Stimulated activated CD8-positive, alpha-beta memory T cell treated with anti-CD3 and anti-CD28 coated beads, Interleukin-2, amount 100 ng/mL, for 48 hours (primary cell): ENCODE measurements at regions not wholly inside any gene's neighbourhood (a gene's known extent, or its start where the extent isn't known, plus 50 kb on each side); places are given as distances from the start of the nearest gene placed in this dataset.

Source experiments
- DNase-seq, 2 donors: peaks; one replicate each; pipeline ENCODE4 v3.0.0-alpha.2; 2020; ENCODE audit warnings: low read depth in 2 of 2

GRCh38 chr5:89276566-89277305, 393.8 kb upstream of the MEF2C start:
- DNase-seq: no peak

DNA sequence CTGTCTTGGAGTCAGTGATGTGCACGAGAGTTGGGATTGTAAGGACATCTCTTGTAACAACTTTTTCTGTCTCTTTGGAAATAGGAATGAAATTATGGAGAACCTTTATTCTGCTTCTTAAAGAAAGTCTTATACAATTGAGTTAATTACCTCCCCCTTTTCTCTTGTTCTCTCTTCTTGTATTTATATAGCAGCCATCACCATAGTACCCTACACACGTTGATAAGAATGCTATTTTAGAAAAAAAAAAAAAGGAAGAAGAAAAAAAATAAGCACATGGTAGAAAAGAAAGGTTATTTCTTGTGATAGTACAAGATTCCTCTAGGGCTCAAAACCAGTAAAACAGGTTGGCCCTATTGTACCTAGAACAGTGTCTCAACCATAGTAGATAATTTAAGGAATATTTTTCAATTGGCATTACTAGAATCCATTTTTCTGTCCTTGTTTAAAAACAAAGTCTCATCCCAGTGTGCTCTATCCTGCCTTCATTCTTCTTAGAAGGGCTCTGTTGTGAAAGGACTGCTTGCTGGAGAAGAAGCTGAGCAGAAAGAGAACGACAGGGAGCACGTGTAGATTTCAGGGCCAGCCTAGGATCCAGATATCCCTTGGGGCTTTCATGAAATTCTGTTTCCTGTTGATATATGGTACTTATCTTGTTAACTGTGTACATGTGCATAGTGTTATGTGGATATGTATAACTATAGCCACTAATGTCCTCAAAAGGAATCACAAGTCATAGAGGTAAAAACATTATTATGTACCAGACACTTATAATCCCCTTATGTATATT, 392.3 kb upstream of the MEF2C start:
- no peak for DNase-seq

DNA sequence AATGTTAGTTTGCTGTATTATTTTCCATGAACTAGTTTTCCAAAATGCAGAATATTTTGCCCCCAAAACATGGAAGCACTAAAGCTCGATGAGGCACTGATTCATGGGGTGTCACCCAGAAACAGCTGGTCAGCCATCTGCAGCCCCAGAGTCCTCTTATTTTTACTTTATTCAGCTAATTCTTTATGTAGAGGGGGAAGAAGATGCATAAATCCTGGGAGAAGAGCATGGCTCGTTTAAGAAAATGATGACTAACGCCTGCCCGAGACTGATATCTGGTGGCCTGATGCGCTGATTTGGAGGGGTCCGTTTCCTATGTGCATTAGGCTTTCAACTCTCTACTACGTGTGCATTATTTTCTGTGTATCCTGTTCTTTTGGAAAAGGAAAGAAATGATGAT, 390.3 kb upstream of the MEF2C start:
- DNase-seq: no peak

- DNase-seq: no peak
These were observed 387.9 kb upstream of the MEF2C start for GRCh38 chr5:89270901-89271300.

- no peak for DNase-seq
These were observed 386.7 kb upstream of the MEF2C start for GRCh38 chr5:89269721-89270120.

GRCh38 chr5:89268460-89268859, 385.5 kb upstream of the MEF2C start:
- no peak for DNase-seq

GRCh38 chr5:89267788-89268187, 384.8 kb upstream of the MEF2C start:
- no peak for DNase-seq

DNA sequence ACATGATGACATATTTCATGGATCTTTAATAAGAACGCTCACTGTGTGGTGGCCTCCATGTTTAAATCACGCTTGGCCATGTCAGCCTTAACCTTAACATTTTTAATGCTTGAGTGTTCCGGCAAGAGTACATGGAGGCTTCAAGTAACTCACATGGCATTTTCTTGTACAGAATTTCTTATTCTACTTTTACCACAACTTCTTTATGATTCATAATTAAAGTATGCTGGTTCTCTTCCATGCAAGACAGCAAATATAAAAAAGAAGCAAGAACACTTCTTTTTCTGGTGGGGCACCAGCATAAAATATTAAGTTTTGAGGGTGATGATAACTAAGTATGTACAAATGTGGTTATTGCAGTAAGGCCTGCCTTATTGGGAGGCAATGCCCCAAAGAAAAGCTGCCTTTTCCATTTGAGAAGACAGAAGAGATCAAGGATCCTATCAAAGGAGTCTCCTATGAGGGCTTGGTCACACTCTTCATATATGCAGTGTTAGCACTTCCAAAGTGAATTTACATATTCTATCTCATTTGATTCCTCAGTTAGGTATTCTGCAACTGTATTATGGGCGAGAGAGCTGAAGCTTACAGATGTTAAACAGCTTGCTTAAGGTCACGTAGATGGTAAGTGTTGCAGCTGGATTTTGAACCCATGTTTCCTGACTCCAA, 382.7 kb upstream of the MEF2C start:
- no peak for DNase-seq

- no peak for DNase-seq
These were observed 380.9 kb upstream of the MEF2C start for GRCh38 chr5:89263846-89264245.

- no peak for DNase-seq
These were observed 379.0 kb upstream of the MEF2C start for GRCh38 chr5:89262030-89262429.

DNA sequence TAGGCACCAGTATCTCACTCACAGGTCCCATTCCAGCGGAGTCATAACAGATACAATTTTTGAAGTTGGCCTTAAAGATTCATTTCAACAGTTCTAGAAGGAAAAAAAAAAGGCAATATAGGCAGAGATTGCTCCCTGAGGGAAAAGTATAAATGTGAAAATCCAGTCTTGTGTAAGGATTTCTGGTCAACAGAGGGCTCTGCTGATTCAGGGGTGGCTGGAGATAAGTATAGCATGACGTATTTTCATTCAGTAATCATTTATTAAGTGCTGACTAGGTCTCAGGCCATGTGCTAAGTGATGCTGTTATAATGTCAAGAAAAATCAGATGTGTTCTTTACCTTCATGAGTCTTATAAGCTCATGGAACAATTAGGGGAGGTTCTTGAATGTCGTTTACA, 377.3 kb upstream of the MEF2C start:
- DNase-seq: no peak

- DNase-seq: no peak
These were observed 373.0 kb upstream of the MEF2C start for GRCh38 chr5:89255845-89256463.

- no peak for DNase-seq
These were observed 370.8 kb upstream of the MEF2C start for GRCh38 chr5:89253666-89254352.

- DNase-seq: no peak
These were observed 363.9 kb upstream of the MEF2C start for GRCh38 chr5:89246864-89247263.

- no peak for DNase-seq
These were observed 363.3 kb upstream of the MEF2C start for GRCh38 chr5:89246252-89246651.

GRCh38 chr5:89243611-89244010, 360.6 kb upstream of the MEF2C start:
- no peak for DNase-seq

DNA sequence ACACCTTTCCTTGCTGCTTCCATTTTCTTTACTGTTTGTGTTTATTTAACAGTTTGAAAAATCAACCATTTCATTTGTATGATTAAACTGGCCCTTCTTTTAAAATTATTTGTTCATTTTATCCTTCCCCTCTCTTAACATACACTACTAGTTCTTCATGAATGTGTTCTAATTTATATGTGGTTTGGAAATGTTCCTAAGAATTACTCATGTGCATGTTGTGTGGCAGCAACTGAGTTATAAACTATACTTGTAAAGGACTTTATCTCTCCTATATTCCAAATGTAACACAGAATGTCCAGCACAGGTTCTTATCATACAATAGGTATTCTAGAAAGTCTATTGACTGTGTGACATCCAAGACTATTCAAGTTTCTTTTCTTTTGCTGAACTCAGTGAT, 358.2 kb upstream of the MEF2C start:
- no peak for DNase-seq

DNA sequence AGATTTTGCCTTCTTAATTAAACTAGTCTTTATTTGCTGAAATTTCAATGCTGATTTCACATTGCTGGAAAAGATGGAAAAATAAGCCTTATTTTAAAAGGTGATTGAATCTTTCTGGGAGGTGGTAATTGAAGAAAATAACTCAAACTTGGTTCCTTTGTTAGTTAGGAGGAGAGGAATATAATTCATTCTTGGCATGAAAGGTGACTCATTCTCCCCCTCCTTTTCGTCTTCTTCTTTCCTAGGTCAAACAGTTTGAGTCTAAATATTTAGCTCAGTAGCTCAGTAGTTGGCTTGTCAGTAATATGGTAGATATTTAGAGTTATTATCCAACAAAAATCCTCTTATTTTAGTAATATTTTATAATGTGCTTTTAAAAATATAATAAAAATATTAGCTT, 353.9 kb upstream of the MEF2C start:
- no peak for DNase-seq

GRCh38 chr5:89233462-89233861, 350.5 kb upstream of the MEF2C start:
- no peak for DNase-seq

DNA sequence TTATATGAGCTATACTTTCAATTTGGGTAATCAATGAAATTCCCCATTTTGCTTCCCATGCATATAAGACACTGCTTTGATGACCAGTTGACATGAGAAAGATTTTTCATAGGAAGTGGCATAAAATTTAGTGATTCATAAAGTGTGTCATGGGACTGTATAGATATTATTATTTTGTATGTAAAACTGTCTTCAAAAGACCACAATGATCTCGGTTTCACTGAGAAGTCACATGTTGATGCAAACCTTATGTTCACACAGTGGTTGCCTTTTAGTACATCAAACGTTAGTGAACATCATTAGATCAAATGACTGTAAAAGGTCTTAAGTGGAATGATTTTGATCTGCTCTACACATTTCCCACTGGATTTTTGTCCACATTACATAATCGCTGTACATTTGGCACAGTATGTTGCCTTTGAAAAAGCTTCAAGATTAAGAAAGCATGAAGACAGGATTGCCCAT, 349.2 kb upstream of the MEF2C start:
- no peak for DNase-seq

DNA sequence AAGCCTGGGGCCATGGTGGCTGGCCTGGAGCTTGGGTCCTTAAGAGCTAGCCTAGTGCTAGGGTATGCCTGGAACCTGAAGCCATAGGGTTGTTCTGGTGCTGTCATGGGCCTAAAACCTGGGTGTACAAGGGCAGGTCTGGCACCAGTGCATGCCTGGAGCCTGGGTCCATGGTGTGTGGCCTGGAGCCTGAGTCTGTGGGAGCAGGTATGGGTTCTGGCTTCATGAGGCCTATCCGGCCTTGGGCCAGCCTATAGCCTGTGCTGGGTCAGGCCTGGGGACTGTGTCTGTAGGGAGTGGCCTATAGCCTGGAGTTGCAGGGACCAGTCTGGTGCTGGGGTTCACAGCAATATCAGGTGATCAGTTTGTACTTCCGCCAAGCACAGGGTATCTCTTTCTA, 347.2 kb upstream of the MEF2C start:
- DNase-seq: no peak
